Hypothalamus (tissue), 51 donors: ENCODE measurements at regions not wholly inside any gene's neighbourhood (a gene's known extent, or its start where the extent isn't known, plus 50 kb on each side); places are given as distances from the start of the nearest gene placed in this dataset.
"Not testable (repeated sequence)": the region's sequence is repeated elsewhere in the genome, so short reads cannot be mapped to it uniquely, and the experiment has no call there.

Experiments used
- DNase-seq, 51 donors: peaks; one replicate each; lab custom pipeline; 2025; lab: John Stamatoyannopoulos, UW

GRCh38 chr4:9110700-9111099 is 59.5 kb upstream of the FAM90A26 start:
- not testable (repeated sequence) for DNase-seq

- DNase-seq, result not testable (repeated sequence)
Measured at GRCh38 chr4:9103148-9103524, 67.1 kb upstream of the FAM90A26 start.

- DNase-seq, result not testable (repeated sequence)
Measured at GRCh38 chr4:9102471-9103147, 67.6 kb upstream of the FAM90A26 start.

GRCh38 chr4:9096330-9096729 is 73.9 kb upstream of the FAM90A26 start:
- DNase-seq, result not testable (repeated sequence)

- not testable (repeated sequence) for DNase-seq
Measured at GRCh38 chr4:9078796-9079195, 91.4 kb upstream of the FAM90A26 start.

- DNase-seq, result not testable (repeated sequence)
Measured at GRCh38 chr4:9076974-9077373, 93.2 kb upstream of the FAM90A26 start.

- not testable (repeated sequence) for DNase-seq
Measured at GRCh38 chr4:9076486-9076885, 93.7 kb upstream of the FAM90A26 start.

- not testable (repeated sequence) for DNase-seq
Measured at GRCh38 chr4:9073371-9073770, 96.8 kb upstream of the FAM90A26 start.

- not testable (repeated sequence) for DNase-seq
Measured at GRCh38 chr4:9072521-9073220, 97.5 kb upstream of the FAM90A26 start.

- not testable (repeated sequence) for DNase-seq
Measured at GRCh38 chr4:9067923-9068322, 102.3 kb upstream of the FAM90A26 start.

GRCh38 chr4:9063612-9064011 is 106.6 kb upstream of the FAM90A26 start:
- not testable (repeated sequence) for DNase-seq

- not testable (repeated sequence) for DNase-seq
Measured at GRCh38 chr4:9024866-9025265, 145.3 kb upstream of the FAM90A26 start.

GRCh38 chr4:9009792-9010191 is 138.2 kb upstream of the HMX1 start:
- DNase-seq, result not testable (repeated sequence)

GRCh38 chr4:9008407-9008806 is 136.8 kb upstream of the HMX1 start:
- not testable (repeated sequence) for DNase-seq

GRCh38 chr4:9001153-9001552 is 129.5 kb upstream of the HMX1 start:
- peak in 2 of 51 donors; percentile 3 to 6 for DNase-seq

- peak in 40 of 51 donors; percentile 1 to 75 (median 28) for DNase-seq
Measured at GRCh38 chr4:9000505-9001001, 128.9 kb upstream of the HMX1 start.

GRCh38 chr4:8992981-8993380 is 121.3 kb upstream of the HMX1 start:
- DNase-seq, result not testable (repeated sequence)

- not testable (repeated sequence) for DNase-seq
Measured at GRCh38 chr4:8991449-8991848, 119.8 kb upstream of the HMX1 start.

GRCh38 chr4:8990341-8990740 is 118.7 kb upstream of the HMX1 start:
- DNase-seq, result not testable (repeated sequence)

- not testable (repeated sequence) for DNase-seq
Measured at GRCh38 chr4:8985786-8986185, 114.1 kb upstream of the HMX1 start.

GRCh38 chr4:8984641-8985040 is 113.0 kb upstream of the HMX1 start:
- not testable (repeated sequence) for DNase-seq

GRCh38 chr4:8983921-8984320 is 112.3 kb upstream of the HMX1 start:
- not testable (repeated sequence) for DNase-seq
